Loucy (cell line): ENCODE measurements at regions not wholly inside any gene's neighbourhood (a gene's known extent, or its start where the extent isn't known, plus 50 kb on each side); places are given as distances from the start of the nearest gene placed in this dataset.

Experiments
- H2AFZ ChIP-seq: fragments of 200-600 bp; sonication (generic); 2 replicates; pipeline ENCODE4 v1.6.0; 2016; ENCODE audit warnings: antibody characterized with exemption, mild to moderate bottlenecking, low read length, moderate library complexity
- H3F3A ChIP-seq: fragments of 200-600 bp; 2 replicates; pipeline ENCODE4 v1.6.0; 2016; ENCODE audit warnings: antibody characterized with exemption, low read depth, mild to moderate bottlenecking
- H3K27me3 ChIP-seq: fragments of 200-600 bp; sonication (generic); 2 replicates; pipeline ENCODE4 v1.6.1; 2014; ENCODE audit warnings: low read length, mild to moderate bottlenecking; ENCODE audit not compliant: insufficient read depth, poor library complexity, severe bottlenecking
- H3K36me3 ChIP-seq: fragments of 200-600 bp; sonication (generic); 2 replicates; pipeline ENCODE4 v1.6.1; 2016; ENCODE audit warnings: low read length; ENCODE audit not compliant: insufficient read depth
- H3K4me1 ChIP-seq: fragments of 200-600 bp; sonication (generic); 2 replicates; pipeline ENCODE4 v1.5.1; 2014; ENCODE audit warnings: low read length, mild to moderate bottlenecking; ENCODE audit not compliant: insufficient read depth, poor library complexity, severe bottlenecking
- H3K4me2 ChIP-seq: fragments of 200-600 bp; sonication (generic); 2 replicates; pipeline ENCODE4 v1.6.0; 2014; ENCODE audit warnings: antibody characterized with exemption, low read length, low read depth, mild to moderate bottlenecking; ENCODE audit not compliant: poor library complexity, severe bottlenecking
- H3K4me3 ChIP-seq: fragments of 200-600 bp; sonication (generic); 2 replicates; pipeline ENCODE4 v1.5.1; 2014; ENCODE audit warnings: low read length, mild to moderate bottlenecking, mixed read lengths; ENCODE audit not compliant: poor library complexity, severe bottlenecking
- H3K79me2 ChIP-seq: fragments of 200-600 bp; sonication (generic); 2 replicates; pipeline ENCODE4 v1.6.1; 2014; ENCODE audit warnings: low read length; ENCODE audit not compliant: insufficient read depth
- H3K9ac ChIP-seq: fragments of 200-600 bp; sonication (generic); 2 replicates; pipeline ENCODE4 v1.6.0; 2014; ENCODE audit warnings: mild to moderate bottlenecking, low read depth, low read length, moderate library complexity; ENCODE audit not compliant: poor library complexity, severe bottlenecking
- H3K9me2 ChIP-seq: fragments of 200-600 bp; sonication (generic); replicated peaks from 2 replicates; pipeline ENCODE4 v1.6.1; 2016; ENCODE audit warnings: low read depth, low read length, mixed read lengths
- H3K9me3 ChIP-seq: fragments of 200-600 bp; sonication (generic); 2 replicates; pipeline ENCODE4 v1.6.1; 2014; ENCODE audit warnings: mild to moderate bottlenecking, antibody characterized with exemption, low read length, low read depth; ENCODE audit not compliant: insufficient read depth
- H4K20me1 ChIP-seq: fragments of 200-600 bp; sonication (generic); 2 replicates; pipeline ENCODE4 v1.6.0; 2014; ENCODE audit warnings: antibody characterized with exemption, low read length, mild to moderate bottlenecking; ENCODE audit not compliant: insufficient read depth, poor library complexity, severe bottlenecking
- EZH2phosphoT487 ChIP-seq: fragments of 200-600 bp; IDR thresholded peaks from 2 replicates; pipeline ENCODE4 v1.6.1; 2018; ENCODE audit warnings: antibody characterized with exemption, mild to moderate bottlenecking, moderate library complexity, borderline replicate concordance
- TF ChIP-seq, protein P1 (sequence below): fragments of 200-600 bp; sonication (generic); conservative IDR thresholded peaks from 2 replicates; pipeline ENCODE4 v1.5.1; 2014; ENCODE audit warnings: mild to moderate bottlenecking, antibody characterized with exemption, low read length

GRCh38 chr9:17928228-17928627 is 349.4 kb downstream of the SH3GL2 start:
- H3K4me1 ChIP-seq, result no peaks in the 10 kb centered on the region
- no peak overlapping the region for H3K4me2 ChIP-seq
- H2AFZ ChIP-seq, result no peak overlapping the region
- H3K9me2 ChIP-seq, result no peaks in the 10 kb centered on the region
- H3K27me3 ChIP-seq, result no peaks in the 10 kb centered on the region
- no peaks in the 10 kb centered on the region for H4K20me1 ChIP-seq
- H3K9ac ChIP-seq, result no peak overlapping the region
- H3K79me2 ChIP-seq, result no peaks in the 10 kb centered on the region
- no peaks in the 10 kb centered on the region for H3F3A ChIP-seq
- H3K36me3 ChIP-seq, result no peaks in the 10 kb centered on the region
- H3K4me3 ChIP-seq, result no peak overlapping the region
- no peaks in the 10 kb centered on the region; the same call in 1 of the 2 replicates for H3K9me3 ChIP-seq
- TF ChIP-seq EZH2phosphoT487, result no peak
- TF ChIP-seq, protein P1, sequence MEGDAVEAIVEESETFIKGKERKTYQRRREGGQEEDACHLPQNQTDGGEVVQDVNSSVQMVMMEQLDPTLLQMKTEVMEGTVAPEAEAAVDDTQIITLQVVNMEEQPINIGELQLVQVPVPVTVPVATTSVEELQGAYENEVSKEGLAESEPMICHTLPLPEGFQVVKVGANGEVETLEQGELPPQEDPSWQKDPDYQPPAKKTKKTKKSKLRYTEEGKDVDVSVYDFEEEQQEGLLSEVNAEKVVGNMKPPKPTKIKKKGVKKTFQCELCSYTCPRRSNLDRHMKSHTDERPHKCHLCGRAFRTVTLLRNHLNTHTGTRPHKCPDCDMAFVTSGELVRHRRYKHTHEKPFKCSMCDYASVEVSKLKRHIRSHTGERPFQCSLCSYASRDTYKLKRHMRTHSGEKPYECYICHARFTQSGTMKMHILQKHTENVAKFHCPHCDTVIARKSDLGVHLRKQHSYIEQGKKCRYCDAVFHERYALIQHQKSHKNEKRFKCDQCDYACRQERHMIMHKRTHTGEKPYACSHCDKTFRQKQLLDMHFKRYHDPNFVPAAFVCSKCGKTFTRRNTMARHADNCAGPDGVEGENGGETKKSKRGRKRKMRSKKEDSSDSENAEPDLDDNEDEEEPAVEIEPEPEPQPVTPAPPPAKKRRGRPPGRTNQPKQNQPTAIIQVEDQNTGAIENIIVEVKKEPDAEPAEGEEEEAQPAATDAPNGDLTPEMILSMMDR, result no peak

DNA sequence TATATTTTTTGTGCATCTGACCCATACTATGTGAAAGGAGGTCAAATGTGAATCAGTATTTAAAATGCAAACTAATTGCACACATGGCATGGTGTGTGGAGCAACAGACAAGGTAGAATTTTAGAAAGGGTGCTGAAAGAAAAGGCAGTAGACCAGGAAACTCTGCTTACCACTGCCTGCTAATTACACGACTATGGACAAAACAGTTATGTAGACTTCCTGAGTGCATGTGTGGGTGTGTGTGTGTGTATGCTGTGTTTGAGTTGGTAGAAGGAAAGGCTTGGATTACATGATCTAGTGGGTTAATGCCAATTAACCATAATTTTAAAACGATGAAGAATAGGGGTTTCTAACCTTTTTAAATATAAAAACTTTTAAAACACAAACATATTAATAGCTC is 349.9 kb downstream of the SH3GL2 start:
- no peak overlapping the region for H3K4me3 ChIP-seq
- H3K9ac ChIP-seq, result no peak overlapping the region
- no peaks in the 10 kb centered on the region for H3K9me2 ChIP-seq
- no peaks in the 10 kb centered on the region for H3K4me1 ChIP-seq
- no peak overlapping the region for H2AFZ ChIP-seq
- no peaks in the 10 kb centered on the region; the same call in 1 of the 2 replicates for H3K9me3 ChIP-seq
- H4K20me1 ChIP-seq, result no peaks in the 10 kb centered on the region
- no peaks in the 10 kb centered on the region for H3K27me3 ChIP-seq
- no peak overlapping the region for H3K4me2 ChIP-seq
- no peaks in the 10 kb centered on the region for H3K79me2 ChIP-seq
- H3F3A ChIP-seq, result no peaks in the 10 kb centered on the region
- TF ChIP-seq, protein P1, result no peak
- no peak for TF ChIP-seq EZH2phosphoT487
- no peaks in the 10 kb centered on the region for H3K36me3 ChIP-seq

DNA sequence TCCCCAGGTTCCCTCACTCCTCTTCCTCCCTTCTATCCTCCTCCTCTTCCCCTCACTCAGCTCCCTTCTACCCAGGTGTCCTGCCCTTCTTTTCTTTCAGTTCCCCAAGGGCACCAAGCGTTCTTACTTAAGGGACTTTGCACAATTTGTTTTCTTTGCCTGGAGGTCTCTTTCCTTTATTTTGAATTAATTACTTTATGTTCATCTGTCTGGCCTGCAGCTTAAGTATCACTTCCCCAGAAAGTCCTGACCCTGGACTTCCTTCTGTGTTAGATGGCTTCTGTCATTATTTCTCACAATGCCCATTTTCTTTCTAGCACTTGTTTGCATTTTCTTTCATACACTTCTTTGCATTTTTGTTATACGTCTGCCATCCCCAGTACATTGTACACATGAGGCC is 350.6 kb downstream of the SH3GL2 start:
- no peaks in the 10 kb centered on the region for H3F3A ChIP-seq
- no peaks in the 10 kb centered on the region; the same call in 1 of the 2 replicates for H3K9me3 ChIP-seq
- TF ChIP-seq, protein P1, result no peak
- no peak for TF ChIP-seq EZH2phosphoT487
- no peak overlapping the region for H2AFZ ChIP-seq
- H3K4me1 ChIP-seq, result no peaks in the 10 kb centered on the region
- H3K79me2 ChIP-seq, result no peaks in the 10 kb centered on the region
- no peaks in the 10 kb centered on the region for H3K9me2 ChIP-seq
- H3K27me3 ChIP-seq, result no peaks in the 10 kb centered on the region
- H3K9ac ChIP-seq, result no peak overlapping the region
- H3K4me3 ChIP-seq, result no peak overlapping the region
- H4K20me1 ChIP-seq, result no peaks in the 10 kb centered on the region
- H3K36me3 ChIP-seq, result no peaks in the 10 kb centered on the region
- no peak overlapping the region for H3K4me2 ChIP-seq
